ENCODE measurements at regions not wholly inside any gene's neighbourhood (a gene's known extent, or its start where the extent isn't known, plus 50 kb on each side); places are given as distances from the start of the nearest gene placed in this dataset.
A peak's percentile ranks its signal among the peaks of the same experiment; 100 is the strongest.

- DNase-seq (ENCODE audit: low read depth), result no peak
Measured at GRCh38 chr5:96284727-96285389, 148.2 kb downstream of the PCSK1 start.

GRCh38 chr5:96283589-96283988, 149.5 kb downstream of the PCSK1 start:
- DNase-seq (ENCODE audit: low read depth), result no peak

GRCh38 chr5:96282020-96282419, 151.0 kb downstream of the PCSK1 start:
- DNase-seq (ENCODE audit: low read depth), result no peak

- no peak for DNase-seq (ENCODE audit: low read depth)
Measured at GRCh38 chr5:96280946-96281393, 152.1 kb downstream of the PCSK1 start.

- peak; percentile 56 for DNase-seq (ENCODE audit: low read depth)
Measured at GRCh38 chr5:96279801-96280542, 153.1 kb downstream of the PCSK1 start.

- no peak for DNase-seq (ENCODE audit: low read depth)
Measured at GRCh38 chr5:96278981-96279380, 154.1 kb downstream of the PCSK1 start.

- DNase-seq (ENCODE audit: low read depth), result no peak
Measured at GRCh38 chr5:96275051-96275450, 158.0 kb downstream of the PCSK1 start.

- DNase-seq (ENCODE audit: low read depth), result no peak
Measured at GRCh38 chr5:96265487-96265886, 167.6 kb downstream of the PCSK1 start.

GRCh38 chr5:96264047-96264446, 169.0 kb downstream of the PCSK1 start:
- no peak for DNase-seq (ENCODE audit: low read depth)

GRCh38 chr5:96262105-96262504, 170.9 kb downstream of the PCSK1 start:
- DNase-seq (ENCODE audit: low read depth), result no peak

- DNase-seq (ENCODE audit: low read depth), result peak; percentile 50
Measured at GRCh38 chr5:96260009-96260408, 173.0 kb downstream of the PCSK1 start.

GRCh38 chr5:96259151-96259772, 173.8 kb downstream of the PCSK1 start:
- DNase-seq (ENCODE audit: low read depth), result peak; percentile 83

- DNase-seq (ENCODE audit: low read depth), result peak; percentile 24
Measured at GRCh38 chr5:96258692-96259091, 174.4 kb downstream of the PCSK1 start.

- DNase-seq (ENCODE audit: low read depth), result peak; percentile 66
Measured at GRCh38 chr5:96257904-96258303, 175.1 kb downstream of the PCSK1 start.

GRCh38 chr5:96256795-96257470, 176.1 kb downstream of the PCSK1 start:
- DNase-seq (ENCODE audit: low read depth), result peak; percentile 87

- peak; percentile 79 for DNase-seq (ENCODE audit: low read depth)
Measured at GRCh38 chr5:96254980-96255691, 177.9 kb downstream of the PCSK1 start.

GRCh38 chr5:96253140-96253539, 179.9 kb downstream of the PCSK1 start:
- no peak for DNase-seq (ENCODE audit: low read depth)

- DNase-seq (ENCODE audit: low read depth), result no peak
Measured at GRCh38 chr5:96252596-96252995, 180.5 kb downstream of the PCSK1 start.

GRCh38 chr5:96250782-96251181, 182.3 kb downstream of the PCSK1 start:
- DNase-seq (ENCODE audit: low read depth), result no peak

- no peak for DNase-seq (ENCODE audit: low read depth)
Measured at GRCh38 chr5:96248131-96248530, 184.9 kb downstream of the PCSK1 start.

GRCh38 chr5:96247708-96248107, 185.3 kb downstream of the PCSK1 start:
- DNase-seq (ENCODE audit: low read depth), result no peak
